ENCODE measurements at regions not wholly inside any gene's neighbourhood (a gene's known extent, or its start where the extent isn't known, plus 50 kb on each side); places are given as distances from the start of the nearest gene placed in this dataset.

GRCh38 chr2:66093371-66093770, 341.6 kb upstream of the MEIS1 start:
- no TSS peak for BruUV-seq (replicated peaks)
- H3K4me1 ChIP-seq (ENCODE audit: control insufficient read depth, insufficient read depth, low read length), result no peaks in the 10 kb centered on the region
- no peaks in the 10 kb centered on the region for H3K36me3 ChIP-seq (ENCODE audit: control insufficient read depth, insufficient read depth, low read length)
- intact Hi-C loops (cut with micrococcal nuclease; ENCODE audit: unreplicated experiment) (no loop called here), in situ Hi-C loops (cut with HindIII; ENCODE audit: low pct_unique_long_range_greater_than_20kb, low sequenced_read_pairs) (no loop called here)
- no peaks in the 10 kb centered on the region for H3K9me3 ChIP-seq (ENCODE audit: control insufficient read depth, insufficient read depth, low read depth, low read length)
- no peak for DNase-seq (ENCODE audit: low read depth, low spot score)
- no peak for TF ChIP-seq SIN3A (IDR thresholded peaks at IDR 0.05; ENCODE audit: borderline replicate concordance, insufficient read depth, low read depth, low read length)
- TF ChIP-seq, protein P1, sequence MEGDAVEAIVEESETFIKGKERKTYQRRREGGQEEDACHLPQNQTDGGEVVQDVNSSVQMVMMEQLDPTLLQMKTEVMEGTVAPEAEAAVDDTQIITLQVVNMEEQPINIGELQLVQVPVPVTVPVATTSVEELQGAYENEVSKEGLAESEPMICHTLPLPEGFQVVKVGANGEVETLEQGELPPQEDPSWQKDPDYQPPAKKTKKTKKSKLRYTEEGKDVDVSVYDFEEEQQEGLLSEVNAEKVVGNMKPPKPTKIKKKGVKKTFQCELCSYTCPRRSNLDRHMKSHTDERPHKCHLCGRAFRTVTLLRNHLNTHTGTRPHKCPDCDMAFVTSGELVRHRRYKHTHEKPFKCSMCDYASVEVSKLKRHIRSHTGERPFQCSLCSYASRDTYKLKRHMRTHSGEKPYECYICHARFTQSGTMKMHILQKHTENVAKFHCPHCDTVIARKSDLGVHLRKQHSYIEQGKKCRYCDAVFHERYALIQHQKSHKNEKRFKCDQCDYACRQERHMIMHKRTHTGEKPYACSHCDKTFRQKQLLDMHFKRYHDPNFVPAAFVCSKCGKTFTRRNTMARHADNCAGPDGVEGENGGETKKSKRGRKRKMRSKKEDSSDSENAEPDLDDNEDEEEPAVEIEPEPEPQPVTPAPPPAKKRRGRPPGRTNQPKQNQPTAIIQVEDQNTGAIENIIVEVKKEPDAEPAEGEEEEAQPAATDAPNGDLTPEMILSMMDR (IDR thresholded peaks at IDR 0.05), result no peak
- no peak overlapping the region for H3K27ac ChIP-seq (ENCODE audit: low read length)
- H3K27me3 ChIP-seq (ENCODE audit: control insufficient read depth, insufficient read depth, low read length), result no peaks in the 10 kb centered on the region
- ChIA-PET CTCF (no interaction called here), POLR2A (no interaction called here)
- no peak for ATAC-seq
- no peak overlapping the region for H3K4me3 ChIP-seq (ENCODE audit: low read depth in 2 of 2, low read length in 2 of 2)

DNA sequence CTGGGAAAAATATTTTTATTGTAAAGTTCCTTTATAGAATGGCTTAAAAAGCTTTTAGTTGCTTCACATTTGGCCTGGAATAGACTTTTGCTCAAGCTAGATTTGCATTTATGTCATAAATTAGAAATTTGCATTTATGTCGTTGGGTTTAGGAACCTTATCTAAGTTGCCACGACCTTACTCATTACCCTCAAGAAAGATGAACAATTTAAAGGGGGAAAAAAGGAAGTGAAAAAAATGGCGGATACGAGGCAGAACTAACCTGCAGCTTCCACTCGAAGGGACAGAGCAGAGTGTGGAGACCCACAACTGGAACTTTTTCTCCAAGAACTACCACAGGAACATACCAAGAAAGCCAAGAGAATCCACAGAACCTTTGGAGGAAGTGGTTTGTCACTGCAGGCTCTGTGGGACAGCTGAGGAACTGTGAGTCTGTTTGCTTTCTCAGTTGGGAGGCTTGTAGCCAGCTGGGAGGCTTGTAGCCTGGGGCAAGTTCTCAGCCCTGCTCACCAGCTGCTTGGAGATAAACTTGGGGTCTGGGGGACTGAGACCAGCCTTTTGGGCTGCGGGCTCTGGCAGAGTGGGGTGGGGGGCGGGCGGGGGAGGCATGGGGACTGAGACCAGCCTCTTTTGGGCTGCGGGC, 349.9 kb upstream of the MEIS1 start:
- H3K27ac ChIP-seq (ENCODE audit: low read length), result no peak overlapping the region
- H3K36me3 ChIP-seq (ENCODE audit: control insufficient read depth, insufficient read depth, low read length), result no peaks in the 10 kb centered on the region
- BruUV-seq (replicated peaks), result no TSS peak
- H3K9me3 ChIP-seq (ENCODE audit: control insufficient read depth, insufficient read depth, low read depth, low read length), result no peaks in the 10 kb centered on the region
- intact Hi-C loops (cut with micrococcal nuclease; ENCODE audit: unreplicated experiment), result loop anchor here (10.0 kb wide), 1 partner anchor 150 kb away; no protein-coding TSS in a partner anchor
- no peaks in the 10 kb centered on the region; the same call in 1 of the 2 replicates for H3K27me3 ChIP-seq (ENCODE audit: control insufficient read depth, insufficient read depth, low read length)
- ChIA-PET POLR2A (no interaction called here), CTCF (no interaction called here)
- no peak for TF ChIP-seq POLR2AphosphoS5 (IDR thresholded peaks at IDR 0.05; ENCODE audit: low read depth, low read length)
- no peak for TF ChIP-seq SIN3A (IDR thresholded peaks at IDR 0.05; ENCODE audit: borderline replicate concordance, insufficient read depth, low read depth, low read length)
- in situ Hi-C loops (cut with HindIII; ENCODE audit: low pct_unique_long_range_greater_than_20kb, low sequenced_read_pairs), result no loop called here
- no peak for DNase-seq (ENCODE audit: low read depth, low spot score)
- no peak overlapping the region for H3K4me3 ChIP-seq (ENCODE audit: low read depth in 2 of 2, low read length in 2 of 2)
- H3K4me1 ChIP-seq (ENCODE audit: control insufficient read depth, insufficient read depth, low read length), result no peaks in the 10 kb centered on the region
- ATAC-seq, result no peak

DNA sequence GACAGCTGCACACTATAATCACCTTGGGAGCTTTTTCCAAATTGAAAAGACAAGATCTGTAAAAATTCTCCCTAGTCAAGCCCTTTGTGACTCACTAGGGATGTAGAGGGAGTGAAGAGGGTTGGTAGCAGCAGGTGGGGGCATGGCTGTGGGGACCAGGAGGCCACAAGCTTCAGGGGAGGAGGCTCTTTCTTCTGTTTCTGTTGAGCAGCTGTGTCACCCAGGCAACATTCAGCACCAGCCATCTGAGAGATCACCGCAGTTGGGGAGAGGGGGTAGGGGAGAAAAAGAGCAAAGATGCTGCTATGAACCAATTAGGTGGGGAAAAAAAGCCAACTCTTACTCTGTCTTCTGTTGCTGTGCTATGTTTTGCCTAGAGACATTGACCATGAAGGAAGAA, 352.3 kb upstream of the MEIS1 start:
- H3K4me3 ChIP-seq (ENCODE audit: low read depth in 2 of 2, low read length in 2 of 2), result no peak overlapping the region
- BruUV-seq (replicated peaks), result no TSS peak
- DNase-seq (ENCODE audit: low read depth, low spot score) (no peak), ATAC-seq (no peak)
- no peaks in the 10 kb centered on the region for H3K4me1 ChIP-seq (ENCODE audit: control insufficient read depth, insufficient read depth, low read length)
- CTCF ChIA-PET, result no interaction called here
- H3K27me3 ChIP-seq (ENCODE audit: control insufficient read depth, insufficient read depth, low read length), result no peaks in the 10 kb centered on the region; the same call in 1 of the 2 replicates
- TF ChIP-seq POLR2AphosphoS5 (IDR thresholded peaks at IDR 0.05; ENCODE audit: low read depth, low read length) (no peak), SIN3A (IDR thresholded peaks at IDR 0.05; ENCODE audit: borderline replicate concordance, insufficient read depth, low read depth, low read length) (no peak), TCF7L2 (IDR thresholded peaks at IDR 0.05; ENCODE audit: low read depth, low read length) (no peak)
- TF ChIP-seq, protein P1 (IDR thresholded peaks at IDR 0.05), result no peak
- TF ChIP-seq, protein P2, sequence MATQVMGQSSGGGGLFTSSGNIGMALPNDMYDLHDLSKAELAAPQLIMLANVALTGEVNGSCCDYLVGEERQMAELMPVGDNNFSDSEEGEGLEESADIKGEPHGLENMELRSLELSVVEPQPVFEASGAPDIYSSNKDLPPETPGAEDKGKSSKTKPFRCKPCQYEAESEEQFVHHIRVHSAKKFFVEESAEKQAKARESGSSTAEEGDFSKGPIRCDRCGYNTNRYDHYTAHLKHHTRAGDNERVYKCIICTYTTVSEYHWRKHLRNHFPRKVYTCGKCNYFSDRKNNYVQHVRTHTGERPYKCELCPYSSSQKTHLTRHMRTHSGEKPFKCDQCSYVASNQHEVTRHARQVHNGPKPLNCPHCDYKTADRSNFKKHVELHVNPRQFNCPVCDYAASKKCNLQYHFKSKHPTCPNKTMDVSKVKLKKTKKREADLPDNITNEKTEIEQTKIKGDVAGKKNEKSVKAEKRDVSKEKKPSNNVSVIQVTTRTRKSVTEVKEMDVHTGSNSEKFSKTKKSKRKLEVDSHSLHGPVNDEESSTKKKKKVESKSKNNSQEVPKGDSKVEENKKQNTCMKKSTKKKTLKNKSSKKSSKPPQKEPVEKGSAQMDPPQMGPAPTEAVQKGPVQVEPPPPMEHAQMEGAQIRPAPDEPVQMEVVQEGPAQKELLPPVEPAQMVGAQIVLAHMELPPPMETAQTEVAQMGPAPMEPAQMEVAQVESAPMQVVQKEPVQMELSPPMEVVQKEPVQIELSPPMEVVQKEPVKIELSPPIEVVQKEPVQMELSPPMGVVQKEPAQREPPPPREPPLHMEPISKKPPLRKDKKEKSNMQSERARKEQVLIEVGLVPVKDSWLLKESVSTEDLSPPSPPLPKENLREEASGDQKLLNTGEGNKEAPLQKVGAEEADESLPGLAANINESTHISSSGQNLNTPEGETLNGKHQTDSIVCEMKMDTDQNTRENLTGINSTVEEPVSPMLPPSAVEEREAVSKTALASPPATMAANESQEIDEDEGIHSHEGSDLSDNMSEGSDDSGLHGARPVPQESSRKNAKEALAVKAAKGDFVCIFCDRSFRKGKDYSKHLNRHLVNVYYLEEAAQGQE (IDR thresholded peaks at IDR 0.05; ENCODE audit: insufficient read depth in 1 of 2, low read depth in 2 of 2, low read length in 1 of 2), result no peak
- intact Hi-C loops (cut with micrococcal nuclease; ENCODE audit: unreplicated experiment) (loop anchor here (10.0 kb wide), 1 partner anchor 152 kb away; no protein-coding TSS in a partner anchor), in situ Hi-C loops (cut with HindIII; ENCODE audit: low pct_unique_long_range_greater_than_20kb, low sequenced_read_pairs) (no loop called here)
- POLR2A ChIA-PET, result no interaction called here
- no peaks in the 10 kb centered on the region for H3K36me3 ChIP-seq (ENCODE audit: control insufficient read depth, insufficient read depth, low read length)
- H3K9me3 ChIP-seq (ENCODE audit: control insufficient read depth, insufficient read depth, low read depth, low read length), result no peaks in the 10 kb centered on the region
- no peak overlapping the region for H3K27ac ChIP-seq (ENCODE audit: low read length)

Measured in Panc1 (cell line).